Thyroid gland (tissue), 4 donors: ENCODE measurements at regions not wholly inside any gene's neighbourhood (a gene's known extent, or its start where the extent isn't known, plus 50 kb on each side); places are given as distances from the start of the nearest gene placed in this dataset.

Source experiments
- CTCF ChIP-seq, 6 experiments: fragments of 200-600 bp in 3 of 6; fragments of 450-650 bp in 3 of 6; sonication (generic) in 3 of 6; IDR thresholded peaks; one replicate each; pipeline ENCODE4 v1.5.1; 2016 to 2019; ENCODE audit warnings: antibody characterized with exemption in 6 of 6, mild to moderate bottlenecking in 2 of 6, inconsistent platforms in 1 of 6, moderate library complexity in 1 of 6
- POLR2A ChIP-seq, 2 donors: fragments of 450-650 bp; IDR thresholded peaks; one replicate each; pipeline ENCODE4 v1.6.1; 2017; ENCODE audit warnings: antibody characterized with exemption in 2 of 2, mild to moderate bottlenecking in 2 of 2, moderate library complexity in 1 of 2

- TF ChIP-seq CTCF (IDR thresholded peaks at IDR 0.05), result no peak
- TF ChIP-seq POLR2A (IDR thresholded peaks at IDR 0.05), result no peak
These were observed 322.3 kb upstream of the TSHZ3 start for GRCh38 chr19:31671411-31672035.
